ENCODE measurements at regions not wholly inside any gene's neighbourhood (a gene's known extent, or its start where the extent isn't known, plus 50 kb on each side); places are given as distances from the start of the nearest gene placed in this dataset.

DNA sequence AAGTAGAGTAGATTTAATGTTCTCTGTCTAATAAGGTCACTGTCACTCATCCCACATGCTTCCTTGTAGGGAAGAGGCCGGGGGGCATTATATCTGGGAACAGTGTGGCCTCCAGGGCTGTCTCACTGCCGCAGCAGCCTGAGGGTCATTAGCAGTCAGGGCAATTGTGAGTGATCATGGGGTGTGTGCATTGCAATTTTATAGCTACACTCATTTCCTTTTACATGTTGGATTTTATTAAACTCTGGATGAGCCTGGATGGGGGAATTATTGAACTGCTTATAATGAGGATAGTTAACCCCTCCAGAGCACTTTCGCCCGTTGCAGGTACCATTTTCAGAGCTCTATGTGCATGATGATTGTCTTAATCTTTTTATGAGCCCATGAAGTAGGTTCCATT, 60.9 kb upstream of the DISP3 start:
- TF ChIP-seq CTCF (IDR thresholded peaks at IDR 0.05; ENCODE audit: unreplicated experiment), result no peak
- intact Hi-C loops (cut with micrococcal nuclease; ENCODE audit: unreplicated experiment), result no loop called here
- DNase-seq, result no peak
- Mint-ChIP-seq H3K4me3 (ENCODE audit: low read depth, unreplicated experiment) (no peak overlapping the region), H3K4me1 (ENCODE audit: low read depth, unreplicated experiment) (no peaks in the 10 kb centered on the region), H3K27ac (ENCODE audit: unreplicated experiment) (no peak overlapping the region), H3K9me3 (ENCODE audit: low read depth, unreplicated experiment) (no peaks in the 10 kb centered on the region), H3K36me3 (ENCODE audit: insufficient read depth, unreplicated experiment) (no peaks in the 10 kb centered on the region), H3K27me3 (ENCODE audit: unreplicated experiment) (peaks cover 81% of the 10 kb centered on the region)
- CTCF ChIA-PET, result no interaction called here
- BruUV-seq (replicated peaks), result no TSS peak

GRCh38 chr1:11421443-11421842, 57.5 kb upstream of the DISP3 start:
- Mint-ChIP-seq H3K36me3 (ENCODE audit: insufficient read depth, unreplicated experiment) (no peaks in the 10 kb centered on the region), H3K4me1 (ENCODE audit: low read depth, unreplicated experiment) (no peaks in the 10 kb centered on the region), H3K4me3 (ENCODE audit: low read depth, unreplicated experiment) (no peak overlapping the region), H3K9me3 (ENCODE audit: low read depth, unreplicated experiment) (no peaks in the 10 kb centered on the region), H3K27ac (ENCODE audit: unreplicated experiment) (no peak overlapping the region), H3K27me3 (ENCODE audit: unreplicated experiment) (peaks cover 90% of the 10 kb centered on the region)
- TF ChIP-seq CTCF (IDR thresholded peaks at IDR 0.05; ENCODE audit: unreplicated experiment), result no peak
- no peak for DNase-seq
- intact Hi-C loops (cut with micrococcal nuclease; ENCODE audit: unreplicated experiment), result no loop called here
- CTCF ChIA-PET, result no interaction called here
- BruUV-seq (replicated peaks), result no TSS peak

DNA sequence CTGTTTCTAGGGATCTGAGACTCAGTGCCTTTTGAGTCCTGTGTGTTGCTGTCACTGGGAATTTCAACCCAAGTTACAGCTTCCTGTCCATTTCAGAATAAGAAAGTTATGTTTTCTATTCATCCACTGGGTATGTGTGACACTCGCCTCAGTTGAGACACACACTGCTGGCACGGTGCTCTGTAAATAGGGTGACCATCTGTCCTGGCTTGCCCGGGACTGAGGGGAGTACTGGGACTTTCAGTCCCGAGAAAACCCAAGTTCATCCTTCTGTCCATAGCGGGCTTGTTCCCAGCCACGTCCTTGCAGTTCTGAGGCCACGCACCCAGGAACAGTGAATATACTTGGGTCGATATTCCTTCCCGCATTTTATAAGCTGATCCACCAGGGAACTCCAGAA, 56.3 kb upstream of the DISP3 start:
- Mint-ChIP-seq H3K9me3 (ENCODE audit: low read depth, unreplicated experiment) (no peaks in the 10 kb centered on the region), H3K27me3 (ENCODE audit: unreplicated experiment) (peaks cover 84% of the 10 kb centered on the region), H3K4me3 (ENCODE audit: low read depth, unreplicated experiment) (no peak overlapping the region), H3K27ac (ENCODE audit: unreplicated experiment) (no peak overlapping the region), H3K36me3 (ENCODE audit: insufficient read depth, unreplicated experiment) (no peaks in the 10 kb centered on the region), H3K4me1 (ENCODE audit: low read depth, unreplicated experiment) (no peaks in the 10 kb centered on the region)
- no peak for TF ChIP-seq CTCF (IDR thresholded peaks at IDR 0.05; ENCODE audit: unreplicated experiment)
- no TSS peak for BruUV-seq (replicated peaks)
- CTCF ChIA-PET, result no interaction called here
- intact Hi-C loops (cut with micrococcal nuclease; ENCODE audit: unreplicated experiment), result no loop called here
- no peak for DNase-seq

DNA sequence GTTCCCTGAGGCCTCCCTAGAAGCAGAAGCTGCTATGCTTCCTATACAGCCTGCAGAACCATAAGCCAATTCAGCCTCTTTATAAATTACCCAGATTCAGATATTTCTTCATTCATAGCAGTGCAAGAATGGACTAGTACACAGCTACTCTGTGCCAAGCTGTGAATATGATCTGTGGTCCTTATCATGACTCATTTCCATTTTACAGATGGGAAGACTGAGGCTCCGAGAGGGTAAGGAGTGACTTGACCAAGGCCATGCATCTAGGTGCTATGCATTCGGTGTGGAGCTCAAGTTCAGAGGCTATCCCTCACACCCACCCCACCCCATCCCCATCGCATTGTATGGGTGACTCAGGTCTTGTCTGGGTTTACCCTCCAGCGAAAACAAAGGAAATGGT, 52.3 kb upstream of the DISP3 start:
- CTCF ChIA-PET, result no interaction called here
- no TSS peak for BruUV-seq (replicated peaks)
- Mint-ChIP-seq H3K36me3 (ENCODE audit: insufficient read depth, unreplicated experiment) (no peaks in the 10 kb centered on the region), H3K4me3 (ENCODE audit: low read depth, unreplicated experiment) (no peak overlapping the region), H3K27ac (ENCODE audit: unreplicated experiment) (no peak overlapping the region), H3K9me3 (ENCODE audit: low read depth, unreplicated experiment) (no peaks in the 10 kb centered on the region), H3K4me1 (ENCODE audit: low read depth, unreplicated experiment) (no peaks in the 10 kb centered on the region), H3K27me3 (ENCODE audit: unreplicated experiment) (peaks cover 82% of the 10 kb centered on the region)
- DNase-seq, result no peak
- TF ChIP-seq CTCF (IDR thresholded peaks at IDR 0.05; ENCODE audit: unreplicated experiment), result no peak
- intact Hi-C loops (cut with micrococcal nuclease; ENCODE audit: unreplicated experiment), result no loop called here

DNA sequence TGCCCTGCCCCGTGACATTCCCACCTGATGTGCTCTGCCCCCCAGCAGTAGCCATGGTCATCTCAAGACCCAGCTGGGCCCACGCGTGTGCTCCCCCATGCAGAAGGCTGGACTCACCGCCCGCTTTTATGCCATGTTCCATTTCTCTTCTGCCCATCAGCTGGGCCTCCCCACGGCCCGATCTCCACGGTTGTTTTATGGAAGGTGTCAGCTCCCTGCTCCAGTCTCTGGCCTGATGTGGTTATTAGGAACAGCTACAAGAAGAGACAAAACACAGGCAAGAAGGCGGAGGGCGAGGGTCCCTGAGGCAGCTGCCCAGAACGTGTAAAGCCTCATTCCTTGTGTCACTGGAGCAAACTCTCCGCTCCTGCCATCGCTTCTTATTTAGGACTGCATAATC, 50.2 kb upstream of the DISP3 start:
- Mint-ChIP-seq H3K9me3 (ENCODE audit: low read depth, unreplicated experiment) (no peaks in the 10 kb centered on the region), H3K36me3 (ENCODE audit: insufficient read depth, unreplicated experiment) (no peaks in the 10 kb centered on the region), H3K4me3 (ENCODE audit: low read depth, unreplicated experiment) (no peak overlapping the region), H3K27me3 (ENCODE audit: unreplicated experiment) (peaks cover 83% of the 10 kb centered on the region), H3K27ac (ENCODE audit: unreplicated experiment) (no peak overlapping the region), H3K4me1 (ENCODE audit: low read depth, unreplicated experiment) (no peaks in the 10 kb centered on the region)
- CTCF ChIA-PET, result no interaction called here
- no TSS peak for BruUV-seq (replicated peaks)
- TF ChIP-seq CTCF (IDR thresholded peaks at IDR 0.05; ENCODE audit: unreplicated experiment), result no peak
- DNase-seq, result no peak
- intact Hi-C loops (cut with micrococcal nuclease; ENCODE audit: unreplicated experiment), result no loop called here
